Loucy (cell line): ENCODE measurements at regions not wholly inside any gene's neighbourhood (a gene's known extent, or its start where the extent isn't known, plus 50 kb on each side); places are given as distances from the start of the nearest gene placed in this dataset.

Source experiments
- EZH2phosphoT487 ChIP-seq: fragments of 200-600 bp; IDR thresholded peaks from 2 replicates; pipeline ENCODE4 v1.6.1; 2018; ENCODE audit warnings: antibody characterized with exemption, mild to moderate bottlenecking, moderate library complexity, borderline replicate concordance
- TF ChIP-seq, protein P1 (sequence below): fragments of 200-600 bp; sonication (generic); conservative IDR thresholded peaks from 2 replicates; pipeline ENCODE4 v1.5.1; 2014; ENCODE audit warnings: mild to moderate bottlenecking, antibody characterized with exemption, low read length

DNA sequence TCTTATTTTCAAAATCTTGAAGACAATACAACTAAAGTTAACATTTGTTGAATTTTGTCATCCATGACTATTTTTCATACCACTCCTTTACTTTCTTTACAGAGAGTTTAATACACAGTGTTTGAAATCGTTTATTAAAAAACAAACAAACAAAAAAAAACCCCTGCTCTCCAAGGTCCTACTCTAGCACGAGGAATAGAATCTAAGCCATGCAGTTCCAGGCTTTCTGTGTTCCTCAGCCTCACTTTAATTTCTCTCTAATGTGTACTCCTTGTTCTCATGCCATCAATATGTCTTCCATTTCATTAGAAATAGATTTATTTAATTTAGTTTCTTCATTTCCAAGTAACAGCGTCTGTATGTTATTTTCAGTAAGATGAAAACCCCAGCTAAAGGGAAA is 381.2 kb upstream of the MC4R start:
- TF ChIP-seq, protein P1, sequence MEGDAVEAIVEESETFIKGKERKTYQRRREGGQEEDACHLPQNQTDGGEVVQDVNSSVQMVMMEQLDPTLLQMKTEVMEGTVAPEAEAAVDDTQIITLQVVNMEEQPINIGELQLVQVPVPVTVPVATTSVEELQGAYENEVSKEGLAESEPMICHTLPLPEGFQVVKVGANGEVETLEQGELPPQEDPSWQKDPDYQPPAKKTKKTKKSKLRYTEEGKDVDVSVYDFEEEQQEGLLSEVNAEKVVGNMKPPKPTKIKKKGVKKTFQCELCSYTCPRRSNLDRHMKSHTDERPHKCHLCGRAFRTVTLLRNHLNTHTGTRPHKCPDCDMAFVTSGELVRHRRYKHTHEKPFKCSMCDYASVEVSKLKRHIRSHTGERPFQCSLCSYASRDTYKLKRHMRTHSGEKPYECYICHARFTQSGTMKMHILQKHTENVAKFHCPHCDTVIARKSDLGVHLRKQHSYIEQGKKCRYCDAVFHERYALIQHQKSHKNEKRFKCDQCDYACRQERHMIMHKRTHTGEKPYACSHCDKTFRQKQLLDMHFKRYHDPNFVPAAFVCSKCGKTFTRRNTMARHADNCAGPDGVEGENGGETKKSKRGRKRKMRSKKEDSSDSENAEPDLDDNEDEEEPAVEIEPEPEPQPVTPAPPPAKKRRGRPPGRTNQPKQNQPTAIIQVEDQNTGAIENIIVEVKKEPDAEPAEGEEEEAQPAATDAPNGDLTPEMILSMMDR, result no peak
- TF ChIP-seq EZH2phosphoT487, result no peak
